ENCODE measurements at regions not wholly inside any gene's neighbourhood (a gene's known extent, or its start where the extent isn't known, plus 50 kb on each side); places are given as distances from the start of the nearest gene placed in this dataset.
"Not testable (repeated sequence)": the region's sequence is repeated elsewhere in the genome, so short reads cannot be mapped to it uniquely, and the experiment has no call there.

- no peaks in the 10 kb centered on the region for H3K9me3 ChIP-seq (ENCODE audit: control insufficient read depth, low read length)
- H3K4me2 ChIP-seq (ENCODE audit: low read length) = no peak overlapping the region
- H3K36me3 ChIP-seq (ENCODE audit: control insufficient read depth, insufficient read depth, low read length) = no peaks in the 10 kb centered on the region
- H3K4me1 ChIP-seq = no peaks in the 10 kb centered on the region
- no peak overlapping the region for H3K4me3 ChIP-seq (ENCODE audit: low read depth, low read length)
- TF ChIP-seq, protein P1, sequence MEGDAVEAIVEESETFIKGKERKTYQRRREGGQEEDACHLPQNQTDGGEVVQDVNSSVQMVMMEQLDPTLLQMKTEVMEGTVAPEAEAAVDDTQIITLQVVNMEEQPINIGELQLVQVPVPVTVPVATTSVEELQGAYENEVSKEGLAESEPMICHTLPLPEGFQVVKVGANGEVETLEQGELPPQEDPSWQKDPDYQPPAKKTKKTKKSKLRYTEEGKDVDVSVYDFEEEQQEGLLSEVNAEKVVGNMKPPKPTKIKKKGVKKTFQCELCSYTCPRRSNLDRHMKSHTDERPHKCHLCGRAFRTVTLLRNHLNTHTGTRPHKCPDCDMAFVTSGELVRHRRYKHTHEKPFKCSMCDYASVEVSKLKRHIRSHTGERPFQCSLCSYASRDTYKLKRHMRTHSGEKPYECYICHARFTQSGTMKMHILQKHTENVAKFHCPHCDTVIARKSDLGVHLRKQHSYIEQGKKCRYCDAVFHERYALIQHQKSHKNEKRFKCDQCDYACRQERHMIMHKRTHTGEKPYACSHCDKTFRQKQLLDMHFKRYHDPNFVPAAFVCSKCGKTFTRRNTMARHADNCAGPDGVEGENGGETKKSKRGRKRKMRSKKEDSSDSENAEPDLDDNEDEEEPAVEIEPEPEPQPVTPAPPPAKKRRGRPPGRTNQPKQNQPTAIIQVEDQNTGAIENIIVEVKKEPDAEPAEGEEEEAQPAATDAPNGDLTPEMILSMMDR (IDR thresholded peaks at IDR 0.05) = no peak
- no peaks in the 10 kb centered on the region for H3K27me3 ChIP-seq (ENCODE audit: control insufficient read depth, insufficient read depth, low read length)
- H3K9ac ChIP-seq = no peak overlapping the region
- no peak overlapping the region for H2AFZ ChIP-seq
- H3K79me2 ChIP-seq = no peaks in the 10 kb centered on the region
- H3K27ac ChIP-seq = no peak overlapping the region
Observed at GRCh38 chr10:22137542-22137941, 80.3 kb downstream of the EBLN1 start.

DNA sequence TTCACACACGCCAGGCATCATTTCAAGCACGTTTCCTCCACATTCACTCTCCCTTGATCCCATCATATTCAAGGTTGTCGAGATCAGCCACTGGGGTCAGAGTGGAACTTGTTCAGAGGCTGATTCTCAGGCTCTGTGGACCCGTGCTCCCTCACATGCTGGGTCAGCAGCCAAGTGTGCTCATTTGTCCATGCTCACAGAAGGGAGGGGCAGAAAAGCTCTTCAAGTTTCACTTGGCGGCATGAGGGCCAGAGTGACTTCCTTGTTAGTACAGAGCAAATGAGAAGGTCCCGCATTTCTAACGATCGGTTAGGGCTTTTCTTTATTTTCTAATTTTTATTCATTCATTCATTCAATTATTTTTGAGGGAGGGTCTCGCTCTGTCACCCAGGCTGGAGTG lies 82.2 kb downstream of the EBLN1 start:
- Histone ChIP-seq H3K9me3 (ENCODE audit: control insufficient read depth, low read length) (no peaks in the 10 kb centered on the region), H3K79me2 (no peaks in the 10 kb centered on the region), H2AFZ (no peak overlapping the region), H3K27ac (no peak overlapping the region), H3K4me2 (ENCODE audit: low read length) (no peak overlapping the region), H3K4me3 (ENCODE audit: low read depth, low read length) (no peak overlapping the region), H3K27me3 (ENCODE audit: control insufficient read depth, insufficient read depth, low read length) (no peaks in the 10 kb centered on the region), H3K36me3 (ENCODE audit: control insufficient read depth, insufficient read depth, low read length) (no peaks in the 10 kb centered on the region), H3K9ac (no peak overlapping the region), H3K4me1 (no peaks in the 10 kb centered on the region)
- TF ChIP-seq, protein P1 (IDR thresholded peaks at IDR 0.05) = no peak

- Histone ChIP-seq H3K4me3 (ENCODE audit: low read depth, low read length) (no peak overlapping the region), H3K27me3 (ENCODE audit: control insufficient read depth, insufficient read depth, low read length) (no peaks in the 10 kb centered on the region), H3K4me1 (no peaks in the 10 kb centered on the region), H3K36me3 (ENCODE audit: control insufficient read depth, insufficient read depth, low read length) (no peaks in the 10 kb centered on the region), H3K9me3 (ENCODE audit: control insufficient read depth, low read length) (no peaks in the 10 kb centered on the region), H3K79me2 (no peaks in the 10 kb centered on the region), H2AFZ (no peak overlapping the region), H3K27ac (no peak overlapping the region), H3K4me2 (ENCODE audit: low read length) (no peak overlapping the region), H3K9ac (no peak overlapping the region)
- TF ChIP-seq, protein P1 (IDR thresholded peaks at IDR 0.05) = no peak
Observed at GRCh38 chr10:22133749-22134624, 83.8 kb downstream of the EBLN1 start.

DNA sequence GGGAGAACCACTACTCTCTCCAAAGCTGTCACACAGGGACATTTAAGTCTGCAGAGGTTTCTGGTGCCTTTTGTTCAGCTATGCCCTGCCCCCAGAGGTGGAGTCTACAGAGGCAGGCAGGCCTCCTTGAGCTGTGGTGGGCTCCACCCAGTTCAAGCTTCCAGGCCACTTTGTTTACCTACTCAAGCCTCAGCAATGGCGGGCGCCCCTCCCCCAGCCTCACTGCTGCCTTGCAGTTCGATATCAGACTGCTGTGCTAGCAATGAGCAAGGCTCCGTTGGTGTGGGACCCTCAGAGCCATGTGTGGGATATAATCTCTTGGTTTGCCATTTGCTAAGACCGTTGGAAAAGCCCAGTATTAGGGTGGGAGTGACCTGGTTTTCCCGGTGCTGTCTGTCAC lies 87.0 kb downstream of the EBLN1 start:
- H3K4me1 ChIP-seq; H3K36me3 ChIP-seq (ENCODE audit: control insufficient read depth, insufficient read depth, low read length); H3K4me2 ChIP-seq (ENCODE audit: low read length); H2AFZ ChIP-seq; H3K4me3 ChIP-seq (ENCODE audit: low read depth, low read length); H3K27me3 ChIP-seq (ENCODE audit: control insufficient read depth, insufficient read depth, low read length); H3K9me3 ChIP-seq (ENCODE audit: control insufficient read depth, low read length); H3K9ac ChIP-seq; H3K27ac ChIP-seq; H3K79me2 ChIP-seq: not testable (repeated sequence)

DNA sequence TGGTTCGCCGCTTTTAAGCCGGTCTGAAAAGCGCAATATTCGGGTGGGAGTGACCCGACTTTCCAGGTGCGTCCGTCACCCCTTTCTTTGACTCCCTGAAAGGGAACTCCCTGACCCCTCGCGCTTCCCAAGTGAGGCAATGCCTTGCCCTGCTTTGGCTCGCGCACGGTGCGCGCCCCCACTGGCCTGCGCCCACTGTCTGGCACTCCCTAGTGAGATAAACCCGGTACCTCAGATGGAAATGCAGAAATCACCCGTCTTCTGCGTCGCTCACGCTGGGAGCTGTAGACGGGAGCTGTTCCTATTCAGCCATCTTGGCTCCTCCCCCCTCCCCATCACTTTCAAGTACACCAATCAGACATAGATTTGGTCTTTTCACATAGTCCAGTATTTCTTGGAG lies 88.2 kb downstream of the EBLN1 start:
- H2AFZ ChIP-seq = not testable (repeated sequence)

DNA sequence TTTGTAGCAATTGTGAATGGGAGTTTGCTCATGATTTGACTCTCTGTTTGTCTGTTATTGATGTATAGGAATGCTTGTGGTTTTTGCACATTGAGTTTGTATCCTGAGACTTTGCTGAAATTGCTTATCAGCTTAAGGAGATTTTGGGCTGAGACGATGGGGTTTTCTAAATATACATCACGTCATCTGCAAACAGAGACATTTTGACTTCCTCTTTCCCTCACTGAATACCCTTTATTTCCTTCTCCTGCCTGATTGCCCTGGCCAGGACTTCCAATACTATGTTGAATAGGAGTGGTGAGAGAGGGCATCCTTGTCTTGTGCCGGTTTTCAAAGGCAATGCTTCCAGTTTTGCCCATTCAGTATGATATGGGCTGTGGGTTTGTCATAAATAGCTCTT lies 96.6 kb downstream of the EBLN1 start:
- not testable (repeated sequence) for H3K36me3 ChIP-seq (ENCODE audit: control insufficient read depth, insufficient read depth, low read length); H3K79me2 ChIP-seq; H3K9ac ChIP-seq; H2AFZ ChIP-seq; H3K27me3 ChIP-seq (ENCODE audit: control insufficient read depth, insufficient read depth, low read length); H3K27ac ChIP-seq; H3K9me3 ChIP-seq (ENCODE audit: control insufficient read depth, low read length); H3K4me1 ChIP-seq; H3K4me3 ChIP-seq (ENCODE audit: low read depth, low read length); H3K4me2 ChIP-seq (ENCODE audit: low read length)

More for the DNA sequence above, 88.2 kb downstream of the EBLN1 start:
- not testable (repeated sequence) for H3K27me3 ChIP-seq (ENCODE audit: control insufficient read depth, insufficient read depth, low read length); H3K4me1 ChIP-seq; H3K4me2 ChIP-seq (ENCODE audit: low read length); H3K36me3 ChIP-seq (ENCODE audit: control insufficient read depth, insufficient read depth, low read length); H3K27ac ChIP-seq; H3K9me3 ChIP-seq (ENCODE audit: control insufficient read depth, low read length); H3K79me2 ChIP-seq; H3K9ac ChIP-seq; H3K4me3 ChIP-seq (ENCODE audit: low read depth, low read length)

- H3K9me3 ChIP-seq (ENCODE audit: control insufficient read depth, low read length); H3K36me3 ChIP-seq (ENCODE audit: control insufficient read depth, insufficient read depth, low read length); H3K9ac ChIP-seq; H3K4me3 ChIP-seq (ENCODE audit: low read depth, low read length); H3K4me1 ChIP-seq; H2AFZ ChIP-seq; H3K4me2 ChIP-seq (ENCODE audit: low read length); H3K27me3 ChIP-seq (ENCODE audit: control insufficient read depth, insufficient read depth, low read length); H3K79me2 ChIP-seq; H3K27ac ChIP-seq: not testable (repeated sequence)
Observed at GRCh38 chr10:22120072-22120471, 97.7 kb downstream of the EBLN1 start.

GRCh38 chr10:22119575-22119974 lies 98.2 kb downstream of the EBLN1 start:
- not testable (repeated sequence) for H3K4me2 ChIP-seq (ENCODE audit: low read length); H3K27ac ChIP-seq; H3K4me3 ChIP-seq (ENCODE audit: low read depth, low read length); H3K79me2 ChIP-seq; H3K9me3 ChIP-seq (ENCODE audit: control insufficient read depth, low read length); H3K36me3 ChIP-seq (ENCODE audit: control insufficient read depth, insufficient read depth, low read length); H3K4me1 ChIP-seq; H3K9ac ChIP-seq; H2AFZ ChIP-seq; H3K27me3 ChIP-seq (ENCODE audit: control insufficient read depth, insufficient read depth, low read length)
